Urothelium cell line (cell line): ENCODE measurements at regions not wholly inside any gene's neighbourhood (a gene's known extent, or its start where the extent isn't known, plus 50 kb on each side); places are given as distances from the start of the nearest gene placed in this dataset.
A peak's percentile ranks its signal among the peaks of the same experiment; 100 is the strongest.

Experiments used
- DNase-seq: peaks from one replicate; pipeline ENCODE4 v3.0.0; 2011; ENCODE audit warnings: low spot score, mixed read lengths
- FAIRE-seq: peaks from 2 replicates; lab custom pipeline; 2011; peaks lifted over from hg19 to GRCh38; lab: Jason Lieb, UNC

DNA sequence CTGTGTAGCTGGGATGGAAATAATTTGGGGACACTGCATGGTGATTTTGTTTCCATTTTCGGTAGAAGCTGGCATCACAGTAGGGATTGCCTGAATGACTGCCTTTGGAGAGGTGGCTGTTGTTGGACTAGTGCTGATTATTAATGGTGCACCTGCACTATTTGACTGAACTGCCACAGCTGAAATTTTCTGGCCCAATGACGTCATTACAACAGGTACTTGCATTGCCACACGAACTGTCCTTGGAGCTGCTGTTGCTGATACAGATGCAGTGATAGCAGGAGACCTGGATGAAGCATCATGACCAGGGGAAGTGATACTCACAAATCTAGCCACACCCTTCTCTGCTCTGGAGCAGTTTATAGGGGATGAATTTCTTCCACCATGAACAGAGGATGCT lies 95.6 kb upstream of the FOXC1 start:
- FAIRE-seq (no peak), DNase-seq (no peak)

DNA sequence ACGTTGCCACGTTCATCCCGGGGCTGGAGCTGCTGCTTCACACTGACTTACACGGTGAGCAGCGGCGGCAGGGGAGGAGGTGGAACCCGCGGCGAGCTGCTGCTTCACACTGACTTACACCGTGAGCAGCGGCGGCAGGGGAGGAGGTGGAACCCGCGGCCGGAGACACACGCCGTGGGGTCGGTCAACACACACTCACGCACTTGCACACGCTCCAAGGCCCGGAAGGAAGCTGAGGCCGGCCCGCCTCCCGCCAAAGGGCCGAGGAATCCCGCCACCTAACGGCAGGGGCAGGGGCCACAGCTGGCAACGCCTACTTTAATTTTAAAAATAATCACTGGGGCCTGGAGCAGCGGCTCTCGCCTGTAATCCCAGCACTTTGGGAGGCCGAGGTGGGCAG lies 94.4 kb upstream of the FOXC1 start:
- FAIRE-seq (no peak), DNase-seq (no peak)

DNA sequence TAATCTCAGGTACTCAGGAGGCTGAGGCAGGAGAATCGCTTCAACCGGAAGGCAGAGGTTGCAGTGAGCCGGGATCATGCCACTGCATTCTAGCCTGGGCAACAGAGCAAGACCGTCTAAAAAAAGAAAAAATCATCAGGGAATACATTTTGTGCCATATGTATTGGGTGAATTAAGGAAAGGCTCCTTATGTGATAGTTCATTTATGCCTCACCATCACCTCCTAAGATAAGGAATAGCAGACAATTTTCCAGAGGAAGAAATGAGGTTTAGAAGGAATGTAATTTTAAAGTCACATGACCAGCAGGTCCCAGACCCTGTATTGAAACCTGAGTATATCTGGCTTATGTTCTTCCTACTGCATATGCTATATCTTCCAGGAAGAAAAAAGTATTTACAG lies 93.9 kb upstream of the FOXC1 start:
- FAIRE-seq (no peak), DNase-seq (no peak)

DNA sequence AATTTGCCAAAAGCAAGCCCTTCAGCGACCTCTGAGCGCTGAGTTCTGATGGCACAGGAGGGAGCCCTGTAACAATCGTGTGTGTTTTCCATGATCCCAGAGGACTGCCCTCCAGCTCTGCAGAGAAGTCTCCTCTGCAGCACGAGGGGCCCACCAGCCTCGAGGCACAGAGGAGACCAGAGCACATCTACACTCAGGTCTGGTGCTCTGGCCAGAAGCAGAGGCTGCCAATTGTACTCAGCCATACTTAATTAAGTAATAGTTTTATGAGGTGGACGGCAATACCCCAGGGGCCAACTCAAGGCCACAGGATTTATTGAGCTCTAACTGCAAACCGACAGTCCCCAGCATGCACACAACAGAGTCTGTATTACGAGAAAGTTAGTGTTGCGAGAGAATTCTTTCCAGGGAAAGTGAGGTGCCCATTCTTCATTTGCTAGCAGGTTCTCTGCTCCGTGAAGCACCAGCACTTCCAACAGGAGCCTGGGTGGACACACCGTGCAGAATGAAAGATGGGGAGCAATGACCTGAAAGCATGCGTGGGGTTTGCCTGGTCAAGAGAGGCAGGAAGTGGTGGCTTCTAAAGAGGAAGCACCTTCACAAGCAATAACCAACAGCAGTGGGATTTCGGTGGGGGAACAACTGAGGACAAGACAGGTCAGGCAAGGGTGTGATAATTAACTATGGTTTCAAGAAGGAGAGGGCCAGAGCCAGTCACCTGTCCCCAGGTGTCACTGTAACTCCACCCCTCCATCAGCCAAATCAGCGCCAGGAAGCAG lies 92.8 kb upstream of the FOXC1 start:
- DNase-seq (no peak), FAIRE-seq (no peak)

DNA sequence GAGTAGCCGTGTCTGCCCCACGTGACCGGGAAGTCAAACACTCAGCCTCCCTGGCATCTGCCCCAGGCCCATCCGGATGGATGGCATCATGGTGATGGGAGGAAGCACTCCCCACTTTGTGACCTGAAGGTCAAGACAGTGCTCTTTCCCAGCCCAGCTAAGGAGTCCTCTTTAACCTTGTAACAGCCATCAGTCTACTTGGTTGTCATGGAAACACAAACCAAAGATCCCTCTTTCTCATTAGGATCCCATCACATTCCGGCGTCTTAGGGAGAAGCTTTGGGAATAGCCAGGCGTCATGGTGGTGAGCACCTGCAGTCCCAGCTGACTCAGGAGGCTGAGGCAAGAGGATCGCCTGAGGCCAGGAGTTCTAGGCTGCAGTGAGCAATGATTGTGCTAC lies 90.9 kb upstream of the FOXC1 start:
- DNase-seq (no peak), FAIRE-seq (no peak)

DNA sequence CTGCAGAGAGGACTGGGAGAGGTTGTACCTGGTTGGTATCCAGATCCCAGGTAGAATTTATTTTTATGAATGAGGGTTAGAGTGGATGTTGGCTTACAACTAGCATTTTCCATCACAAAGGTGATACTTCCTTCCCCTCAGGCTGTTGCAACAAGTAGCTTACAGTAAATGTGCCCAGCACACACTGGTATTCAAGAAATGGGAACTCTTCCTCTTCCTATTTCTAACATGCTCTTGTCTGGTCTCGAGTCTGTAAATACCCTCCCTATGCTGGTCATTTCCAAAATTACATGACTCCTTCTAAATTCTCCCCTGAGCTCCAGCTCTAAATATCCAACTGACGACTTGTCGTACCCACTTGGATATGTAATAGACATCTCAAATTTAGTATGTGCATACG lies 90.1 kb upstream of the FOXC1 start:
- FAIRE-seq: no peak
- DNase-seq: no peak

DNA sequence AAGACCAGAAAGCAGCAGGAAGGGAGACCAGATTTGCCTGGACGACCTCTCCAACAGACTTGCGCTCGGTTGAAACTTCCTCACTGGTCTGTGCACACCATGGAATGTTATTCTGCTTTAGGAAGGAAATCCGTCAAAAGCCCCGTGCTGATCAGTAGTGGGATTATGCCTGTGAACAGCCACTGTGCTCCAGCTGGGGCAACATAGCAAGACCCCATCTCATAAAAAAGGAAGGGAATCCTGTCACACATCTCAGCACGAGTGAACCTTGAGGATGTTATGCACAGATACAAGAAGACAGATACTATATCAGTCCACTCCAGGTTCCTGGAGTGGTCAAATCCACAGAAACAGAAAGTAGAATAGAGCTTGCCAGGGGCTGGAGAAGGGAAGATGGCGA lies 86.9 kb upstream of the FOXC1 start:
- FAIRE-seq (no peak), DNase-seq (no peak)

DNA sequence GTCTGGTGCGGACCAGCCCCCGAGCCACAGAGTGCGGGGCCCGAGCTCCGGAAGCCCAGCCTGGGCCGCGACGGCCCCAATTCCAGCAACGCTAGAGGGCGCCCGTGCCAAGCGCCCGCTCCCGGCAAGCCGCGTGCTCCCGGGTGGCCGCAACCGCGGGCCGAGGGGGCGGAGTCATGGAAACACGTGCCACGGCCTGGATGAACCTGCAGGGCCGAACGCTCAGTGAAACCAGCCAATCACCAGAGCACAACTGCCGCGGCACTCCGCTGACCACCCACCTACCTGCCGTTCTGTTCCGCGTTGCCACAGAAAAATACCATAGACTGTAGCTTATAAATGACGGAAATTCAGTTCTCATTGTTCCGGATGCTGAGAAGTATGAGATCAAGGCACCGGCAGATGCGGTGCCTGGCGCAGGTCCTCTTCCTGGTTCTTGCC lies 85.7 kb upstream of the FOXC1 start:
- no peak for DNase-seq

DNA sequence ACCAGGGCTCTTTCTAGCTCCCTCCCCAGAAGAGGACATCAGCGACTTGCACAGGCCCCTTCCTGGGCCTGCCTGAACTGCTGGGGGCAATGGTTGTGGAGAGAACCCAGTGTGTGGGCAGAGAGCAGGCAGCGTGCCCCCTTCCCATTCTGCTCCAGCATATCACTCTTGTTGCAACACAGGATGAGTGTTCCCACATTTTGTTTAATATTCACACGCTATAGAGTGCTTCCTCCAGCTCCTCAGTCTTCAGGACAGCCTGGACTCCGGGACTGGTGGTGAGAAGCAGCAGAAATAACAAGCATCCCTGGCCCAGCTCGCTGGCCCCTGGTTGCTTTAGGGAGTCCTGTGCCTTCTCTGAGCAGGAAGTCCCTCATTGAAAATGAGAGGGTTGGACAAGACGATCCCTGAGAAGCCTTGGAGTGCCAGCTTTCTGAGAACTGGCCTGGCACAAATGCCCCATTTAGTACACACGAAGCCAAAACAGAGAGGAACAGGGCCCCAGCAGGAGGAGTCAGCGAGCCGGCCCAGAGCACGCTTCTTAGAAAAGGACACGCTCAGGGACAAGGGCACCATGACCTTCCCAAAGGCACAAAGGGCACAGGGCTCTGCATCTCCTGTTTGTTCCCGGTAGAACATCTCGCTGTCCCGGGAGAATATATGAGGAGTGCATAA lies 84.2 kb upstream of the FOXC1 start:
- FAIRE-seq (no peak), DNase-seq (no peak)

More for the DNA sequence above, 85.7 kb upstream of the FOXC1 start:
- FAIRE-seq: no peak

DNA sequence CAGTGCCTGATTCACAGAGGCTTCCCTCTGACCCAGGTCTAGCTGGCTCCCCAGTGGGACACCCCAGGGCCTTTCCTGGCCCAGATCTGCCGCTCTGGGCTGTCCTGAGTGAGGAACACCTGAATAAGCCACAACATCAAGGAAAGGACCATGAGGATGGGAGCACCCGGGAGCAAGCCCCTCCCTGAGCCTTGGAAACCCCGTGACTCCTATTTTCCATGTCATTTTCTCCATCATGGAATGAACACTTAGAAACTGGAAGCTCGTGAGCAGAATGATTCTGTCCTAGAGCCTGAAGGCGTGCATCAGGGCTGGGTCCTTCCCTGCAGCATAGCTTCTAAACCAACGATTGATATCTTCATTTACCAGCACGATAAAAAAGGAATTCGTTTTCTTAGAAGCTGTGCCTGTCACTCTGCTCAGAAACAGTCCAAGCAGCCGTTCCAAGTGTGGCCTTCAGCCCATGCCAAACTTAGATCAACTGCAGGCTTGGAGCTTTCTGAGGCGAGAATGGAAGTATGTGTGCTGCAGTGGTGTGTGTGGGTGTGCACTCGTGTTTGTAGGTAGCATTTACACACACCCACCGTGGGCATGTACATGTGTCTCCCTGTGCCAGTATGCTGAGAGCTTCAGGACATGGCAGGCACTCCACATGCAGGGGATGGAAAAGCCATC lies 83.2 kb upstream of the FOXC1 start:
- DNase-seq: peak; percentile 19
- no peak for FAIRE-seq

DNA sequence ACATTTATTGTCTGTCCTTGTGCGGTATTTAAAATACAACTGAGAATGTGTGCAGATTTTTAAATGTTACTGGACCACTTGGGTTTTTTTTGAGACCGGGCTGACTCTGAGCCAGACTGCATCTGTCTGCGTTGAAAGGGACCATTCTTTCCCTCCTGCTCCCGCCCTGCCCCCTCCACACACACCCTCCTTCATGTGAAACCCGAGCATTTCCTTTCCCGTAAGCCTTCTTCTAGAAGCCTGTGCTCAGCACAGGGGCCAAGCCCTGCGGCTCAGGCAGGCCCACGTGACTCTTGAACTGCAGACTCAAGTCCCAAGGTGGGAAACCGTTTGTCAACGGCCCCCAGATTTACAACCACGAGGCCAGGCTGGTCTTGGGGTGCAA lies 82.7 kb upstream of the FOXC1 start:
- FAIRE-seq: no peak
- peak; percentile 75 for DNase-seq

DNA sequence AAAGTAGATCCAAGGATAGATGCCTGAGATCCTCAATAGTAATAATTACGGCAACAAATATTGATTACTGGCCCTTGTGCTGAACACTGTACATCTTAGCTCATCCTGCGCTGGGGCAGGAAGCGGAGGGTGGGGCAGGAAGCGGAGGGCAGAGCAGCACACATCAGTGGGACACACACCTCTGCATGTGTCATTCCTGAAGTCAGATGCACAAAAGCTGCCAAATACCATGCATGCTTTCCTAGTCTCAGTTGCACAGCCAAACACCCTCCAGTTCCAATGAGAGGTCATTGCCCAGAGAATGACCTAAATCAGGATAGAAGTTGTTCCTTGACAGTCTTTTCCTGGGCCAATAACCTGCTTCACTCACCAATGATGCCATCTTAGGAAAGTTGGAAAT lies 74.4 kb upstream of the FOXC1 start:
- peak; percentile 79 for DNase-seq

DNA sequence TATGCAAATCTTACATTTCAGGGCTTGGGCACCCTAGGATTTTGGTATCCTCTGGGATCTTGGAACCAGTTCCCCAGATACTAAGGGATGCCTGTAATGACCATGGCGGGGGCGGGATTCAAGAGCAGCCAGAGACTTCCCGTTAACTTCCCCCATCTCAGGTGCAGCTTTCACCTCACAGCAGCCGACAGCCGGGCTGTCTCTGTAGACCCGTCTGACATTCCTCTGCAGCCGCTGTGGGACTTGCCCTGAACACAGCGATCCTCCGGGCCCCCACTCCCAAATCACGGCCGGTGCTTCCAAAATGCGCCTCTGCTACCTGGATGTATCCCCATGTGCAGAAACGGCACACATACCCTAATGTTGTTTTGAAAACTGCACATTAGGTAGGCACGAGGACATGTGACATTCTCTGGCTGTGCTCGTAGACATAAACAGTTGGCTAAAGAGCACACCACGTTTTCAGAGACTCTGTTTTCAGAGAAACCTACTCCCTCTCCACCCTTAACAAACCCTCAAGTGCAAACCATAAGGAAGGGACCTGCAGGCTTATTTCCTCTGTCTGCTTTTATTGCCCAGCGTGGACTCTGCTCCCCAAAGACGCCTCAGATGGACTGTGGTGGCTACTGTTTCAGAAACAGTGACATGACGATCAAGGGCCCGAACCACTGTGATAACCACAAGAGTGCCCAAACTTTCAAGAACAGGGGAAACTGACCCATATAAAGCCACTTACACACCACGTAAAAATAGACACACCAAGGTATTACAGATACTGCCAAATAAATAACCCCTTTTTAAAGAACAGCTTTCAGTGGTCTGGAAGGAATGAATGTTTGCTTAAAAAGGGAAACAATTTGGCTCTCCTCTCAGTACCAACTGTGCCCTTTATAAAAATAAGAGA lies 72.9 kb upstream of the FOXC1 start:
- DNase-seq (no peak), FAIRE-seq (no peak)

More for the DNA sequence above, 74.4 kb upstream of the FOXC1 start:
- FAIRE-seq: peak; percentile 77

DNA sequence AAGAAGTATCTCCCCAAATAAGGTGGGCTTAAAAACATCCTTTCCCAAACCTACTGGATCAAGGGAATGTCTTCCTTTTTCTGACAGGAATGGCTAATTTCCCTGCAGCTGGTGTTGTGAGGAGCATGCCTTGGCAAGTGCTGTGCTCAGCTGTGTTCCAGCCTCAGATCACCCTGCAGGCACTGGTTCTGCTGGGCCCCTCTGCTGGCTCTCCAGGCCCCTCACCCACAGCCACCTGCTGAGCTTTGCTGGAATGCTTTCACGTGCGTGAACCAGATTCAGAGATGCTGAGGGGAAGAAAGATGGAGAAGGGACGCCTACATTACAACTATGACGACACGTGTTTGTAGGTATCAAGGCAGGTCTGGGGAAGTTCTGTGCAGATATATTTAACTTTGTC lies 71.3 kb upstream of the FOXC1 start:
- DNase-seq (no peak), FAIRE-seq (no peak)

DNA sequence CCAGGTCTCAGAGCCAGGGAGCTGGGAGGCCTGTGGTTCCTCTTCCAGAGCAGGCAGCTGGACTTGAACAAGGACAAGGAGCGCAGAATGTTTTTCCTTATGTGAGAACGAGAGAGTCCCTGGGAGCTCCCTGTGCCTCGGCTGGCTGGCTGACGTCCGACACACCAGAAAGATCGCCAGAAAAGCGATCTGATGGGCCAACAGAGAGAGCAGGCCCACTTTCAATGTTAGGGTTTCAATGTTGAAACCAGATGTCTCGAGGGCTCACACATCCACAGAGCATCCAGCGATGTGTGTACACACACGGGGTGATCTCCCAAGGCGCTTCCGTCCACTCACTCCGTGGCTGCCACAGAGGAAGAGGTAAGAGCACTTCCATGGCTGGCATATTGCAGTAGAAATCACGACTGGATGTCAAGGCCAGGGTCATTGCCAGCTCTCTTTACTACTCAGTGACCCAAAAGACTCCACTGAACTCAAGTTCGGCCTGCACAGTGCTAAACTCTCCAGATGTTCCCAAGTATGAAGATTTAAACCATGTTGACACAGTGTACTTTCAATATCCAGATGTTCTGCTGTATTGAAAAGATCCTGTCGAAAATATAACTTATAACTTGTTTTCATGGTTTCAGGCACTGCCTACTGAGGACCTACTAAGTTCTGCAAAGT lies 70.8 kb upstream of the FOXC1 start:
- FAIRE-seq (no peak), DNase-seq (no peak)

DNA sequence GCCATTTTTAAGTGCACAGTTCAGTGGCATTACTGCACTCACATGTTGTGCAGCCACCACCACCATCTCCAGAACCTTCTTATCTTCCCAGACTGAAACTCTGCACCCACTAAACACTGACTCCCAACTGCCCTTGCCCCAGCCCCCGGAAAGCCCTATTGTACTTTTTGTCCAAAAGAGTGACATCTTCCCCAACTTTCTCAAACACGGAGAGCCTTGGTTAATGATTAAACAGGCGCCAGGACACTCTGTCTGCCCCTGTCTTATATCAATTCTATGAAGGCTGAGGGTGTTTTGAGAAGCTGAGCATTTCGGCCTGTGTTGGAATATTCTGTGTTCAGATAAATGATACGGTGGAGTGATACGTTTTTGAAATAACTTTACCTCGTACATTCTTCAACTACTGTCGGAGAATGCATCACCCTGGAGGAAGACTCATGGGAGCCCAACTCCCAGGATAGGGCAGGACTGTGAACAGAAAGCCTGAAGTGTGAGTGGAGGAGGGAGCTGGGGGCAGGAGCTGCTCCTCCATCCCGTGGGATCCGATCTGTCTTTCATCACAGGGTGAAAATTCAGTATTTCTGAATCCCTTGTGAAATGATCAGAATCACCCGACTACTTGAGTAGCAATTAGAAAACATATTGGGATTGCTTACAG lies 68.7 kb upstream of the FOXC1 start:
- DNase-seq (no peak), FAIRE-seq (no peak)

DNA sequence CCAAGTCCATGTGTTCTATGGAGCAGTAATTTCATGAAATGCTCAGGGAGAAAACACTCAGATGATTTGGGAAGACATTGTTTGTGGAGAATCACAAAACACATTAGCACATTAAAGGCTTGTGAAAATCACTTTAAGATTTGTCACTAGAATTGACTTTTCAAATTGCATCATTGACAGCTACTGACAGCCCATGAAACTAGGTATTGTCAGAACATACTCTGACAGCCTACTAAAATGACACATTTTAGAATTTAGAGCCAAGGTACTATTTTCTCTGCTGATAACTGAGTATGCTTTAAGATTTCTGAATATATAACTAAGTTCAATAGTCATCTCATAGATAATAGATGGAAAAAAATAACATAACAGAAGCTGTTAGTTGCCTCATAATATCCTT lies 67.4 kb upstream of the FOXC1 start:
- FAIRE-seq (no peak), DNase-seq (no peak)

DNA sequence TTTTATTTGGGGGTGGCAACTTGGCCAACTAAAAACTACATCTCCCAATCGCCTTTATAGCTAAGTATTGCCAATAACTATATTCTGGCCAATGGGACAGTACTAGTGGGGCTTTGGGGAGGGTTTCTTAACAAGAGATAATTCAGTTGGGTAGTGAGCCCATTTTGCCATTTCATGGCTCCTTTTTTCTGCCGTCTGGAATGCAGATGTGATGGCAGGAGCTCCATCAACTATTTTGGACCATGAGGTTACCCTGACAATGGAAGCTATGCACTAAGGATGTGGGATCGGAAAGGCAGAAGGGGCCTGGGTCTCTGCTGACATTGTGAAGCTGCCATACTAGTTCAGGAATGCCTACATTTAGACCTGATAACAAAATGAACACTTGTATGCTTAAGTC lies 67.0 kb upstream of the FOXC1 start:
- FAIRE-seq: no peak

DNA sequence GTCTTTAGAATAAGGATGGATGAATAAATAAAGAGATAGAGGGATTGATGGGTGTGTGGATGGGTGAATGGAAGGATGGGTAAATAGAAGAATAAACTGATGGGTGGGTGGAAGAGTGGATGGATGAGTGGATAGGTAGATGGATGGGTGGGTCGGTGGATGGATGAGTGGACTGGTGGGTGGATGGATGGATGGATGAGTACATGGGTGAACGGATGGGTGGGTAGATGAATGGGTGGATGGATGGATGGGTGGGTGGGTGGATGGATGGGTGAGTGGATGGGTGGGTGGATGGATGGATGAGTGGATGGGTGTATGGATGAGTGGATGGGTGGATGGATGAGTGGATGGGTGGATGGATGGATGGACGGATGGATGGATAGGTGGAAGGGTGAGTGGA lies 65.7 kb upstream of the FOXC1 start:
- DNase-seq (no peak), FAIRE-seq (no peak)

More for the DNA sequence above, 67.0 kb upstream of the FOXC1 start:
- no peak for DNase-seq

DNA sequence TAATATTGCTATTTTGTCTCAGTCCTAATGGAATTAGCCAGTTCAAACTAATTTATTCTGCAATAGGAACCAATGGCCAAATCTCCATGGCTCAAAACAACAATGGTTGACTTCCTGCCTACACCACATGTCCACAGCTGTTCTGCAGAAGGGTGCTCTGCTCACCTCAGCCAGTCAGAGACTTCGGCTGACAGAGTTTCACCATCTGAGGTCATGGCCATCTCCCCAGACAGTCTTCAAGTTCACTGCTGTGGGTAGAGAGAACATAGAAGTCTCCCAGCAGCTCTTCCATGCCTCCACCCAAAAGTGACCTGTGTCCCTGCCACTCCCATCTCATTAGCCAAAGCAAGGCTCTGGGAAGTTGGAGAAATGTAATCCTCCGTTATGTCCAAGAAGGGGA lies 65.1 kb upstream of the FOXC1 start:
- no peak for FAIRE-seq

More for the DNA sequence above, 65.1 kb upstream of the FOXC1 start:
- no peak for DNase-seq
